Spinal cord (tissue), 9 donors: ENCODE measurements at regions not wholly inside any gene's neighbourhood (a gene's known extent, or its start where the extent isn't known, plus 50 kb on each side); places are given as distances from the start of the nearest gene placed in this dataset.

Source experiments
- DNase-seq, 6 donors: peaks; one replicate each; pipeline versions ENCODE4 v3.0.0 to v3.0.0-alpha.2; 2013 to 2015; ENCODE audit warnings: low spot score in 6 of 6, low read depth in 4 of 6
- H3K27ac ChIP-seq: one replicate; pipeline ENCODE4 v1.5.1; 2013; ENCODE audit warnings: low read depth, low read length, control low read depth
- H3K27me3 ChIP-seq: one replicate; pipeline ENCODE4 v1.6.1; 2013; ENCODE audit warnings: low read length; ENCODE audit not compliant: control insufficient read depth, insufficient read depth
- H3K36me3 ChIP-seq: one replicate; pipeline ENCODE4 v1.6.1; 2013; ENCODE audit warnings: low read length; ENCODE audit not compliant: control insufficient read depth, insufficient read depth
- H3K4me1 ChIP-seq: one replicate; pipeline ENCODE4 v1.6.1; 2013; ENCODE audit warnings: low read length; ENCODE audit not compliant: control insufficient read depth, insufficient read depth
- H3K4me3 ChIP-seq: one replicate; pipeline ENCODE4 v1.5.1; 2013; ENCODE audit warnings: low read depth, low read length, control low read depth
- H3K9me3 ChIP-seq: one replicate; pipeline ENCODE4 v1.6.1; 2013; ENCODE audit warnings: low read length; ENCODE audit not compliant: control insufficient read depth, insufficient read depth
- WGBS: methylation state at CpG from one replicate; pipeline ENCODE4 v1.1.5; 2013; ENCODE audit warnings: missing lambda C conversion rate; ENCODE audit not compliant: insufficient coverage; 5-methylcytosine and 5-hydroxymethylcytosine counted together
- donor health status: healthy.

GRCh38 chr2:151043484-151043883 lies 218.2 kb downstream of the RBM43 start:
- H3K27ac ChIP-seq, result no peak overlapping the region
- WGBS, result 81% methylated on average over 5 of the region's 5 CpGs
- no peaks in the 10 kb centered on the region for H3K9me3 ChIP-seq
- no peaks in the 10 kb centered on the region for H3K4me1 ChIP-seq
- H3K4me3 ChIP-seq, result no peak overlapping the region
- DNase-seq, result no peak
- no peaks in the 10 kb centered on the region for H3K36me3 ChIP-seq
- no peaks in the 10 kb centered on the region for H3K27me3 ChIP-seq

DNA sequence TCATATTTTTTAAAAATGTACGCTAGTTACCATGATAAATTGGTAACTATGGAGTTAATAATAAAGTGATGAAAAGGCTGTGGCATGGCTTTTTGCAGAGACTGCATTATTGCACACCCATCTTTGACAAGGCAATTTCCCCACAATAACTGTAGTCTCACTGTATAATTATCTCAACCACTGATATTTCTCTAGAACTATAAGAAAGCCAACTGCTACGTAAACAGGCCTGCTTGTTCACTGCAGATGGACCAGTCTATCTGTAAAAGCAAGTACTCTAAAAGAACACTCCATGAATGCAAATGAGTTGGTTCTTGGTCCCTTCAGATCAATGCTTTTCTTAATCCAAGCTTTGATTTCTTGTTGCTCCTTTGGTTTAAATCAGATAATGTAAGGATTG lies 218.7 kb downstream of the RBM43 start:
- H3K4me1 ChIP-seq, result no peaks in the 10 kb centered on the region

DNA sequence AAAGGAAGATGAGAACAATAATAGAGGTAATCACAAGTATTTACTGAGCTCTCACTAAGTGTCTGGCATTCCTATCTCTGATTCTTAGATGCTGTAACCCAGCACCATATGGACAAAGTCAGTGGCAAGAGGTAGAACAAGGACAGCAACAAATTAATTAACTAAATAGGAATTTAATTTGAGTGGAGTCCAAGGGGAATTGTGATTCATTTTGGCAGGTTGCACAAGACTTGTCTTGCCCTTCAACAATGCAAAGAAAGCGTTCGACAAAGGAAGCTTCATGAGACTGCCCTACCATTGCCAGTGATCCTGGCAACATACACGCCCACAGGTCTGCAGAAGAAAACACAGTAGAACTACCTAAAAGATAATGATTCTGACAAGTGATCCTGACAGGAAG lies 221.6 kb downstream of the RBM43 start:
- peak in 1 of 6 donors; percentile 15 for DNase-seq
- WGBS, result 40% methylated on average over 2 of the region's 3 CpGs
- H3K27ac ChIP-seq, result no peak overlapping the region

More for the DNA sequence above, 218.7 kb downstream of the RBM43 start:
- no peak overlapping the region for H3K4me3 ChIP-seq
- WGBS, result no CpG with 5 or more reads among the region's 2 CpGs
- peak in 2 of 6 donors; percentile 24 to 61 for DNase-seq
- no peaks in the 10 kb centered on the region for H3K36me3 ChIP-seq
- no peaks in the 10 kb centered on the region for H3K9me3 ChIP-seq
- no peak overlapping the region for H3K27ac ChIP-seq
- no peaks in the 10 kb centered on the region for H3K27me3 ChIP-seq

GRCh38 chr2:151038516-151038915 lies 223.1 kb downstream of the RBM43 start:
- Histone ChIP-seq H3K36me3 (no peaks in the 10 kb centered on the region), H3K4me3 (no peak overlapping the region), H3K4me1 (no peaks in the 10 kb centered on the region), H3K27me3 (no peaks in the 10 kb centered on the region), H3K27ac (no peak overlapping the region), H3K9me3 (no peaks in the 10 kb centered on the region)
- DNase-seq, result no peak
- 83% methylated on average over 2 of the region's 6 CpGs for WGBS

More for the DNA sequence above, 221.6 kb downstream of the RBM43 start:
- H3K36me3 ChIP-seq, result no peaks in the 10 kb centered on the region
- H3K4me3 ChIP-seq, result no peak overlapping the region
- no peaks in the 10 kb centered on the region for H3K4me1 ChIP-seq
- no peaks in the 10 kb centered on the region for H3K27me3 ChIP-seq
- no peaks in the 10 kb centered on the region for H3K9me3 ChIP-seq

DNA sequence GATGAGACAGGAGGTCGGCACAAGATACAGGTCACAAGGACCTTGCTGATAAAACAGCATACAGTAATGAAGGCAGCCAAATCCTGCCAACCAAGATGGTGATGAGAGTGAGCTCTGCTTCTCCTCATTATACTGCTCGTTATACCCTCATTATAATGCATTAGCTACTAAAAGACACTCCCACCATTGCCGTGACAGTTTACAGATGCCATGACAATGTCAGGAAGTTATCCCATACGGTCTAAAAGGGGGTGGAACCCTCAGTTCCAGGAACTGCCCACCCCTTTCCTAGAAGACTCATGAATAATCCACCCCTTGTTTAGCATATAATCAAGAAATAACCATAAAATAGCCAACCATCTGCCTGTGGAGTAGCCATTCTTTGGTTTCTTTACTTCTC lies 224.2 kb downstream of the RBM43 start:
- no peak overlapping the region for H3K4me3 ChIP-seq
- no peak for DNase-seq
- H3K36me3 ChIP-seq, result no peaks in the 10 kb centered on the region
- no peaks in the 10 kb centered on the region for H3K4me1 ChIP-seq
- WGBS, result 100% methylated on average over 1 of the region's 4 CpGs
- no peaks in the 10 kb centered on the region for H3K27me3 ChIP-seq
- H3K9me3 ChIP-seq, result no peaks in the 10 kb centered on the region
- no peak overlapping the region for H3K27ac ChIP-seq

- DNase-seq, result peak in 1 of 6 donors; percentile 81
- Histone ChIP-seq H3K9me3 (no peaks in the 10 kb centered on the region), H3K36me3 (no peaks in the 10 kb centered on the region), H3K4me1 (no peaks in the 10 kb centered on the region), H3K27ac (no peak overlapping the region), H3K27me3 (no peaks in the 10 kb centered on the region), H3K4me3 (no peak overlapping the region)
- WGBS, result no CpG with 5 or more reads among the region's 4 CpGs
These were observed 228.1 kb downstream of the RBM43 start for GRCh38 chr2:151033271-151034248.

GRCh38 chr2:151032741-151033191 lies 228.9 kb downstream of the RBM43 start:
- H3K4me1 ChIP-seq, result no peaks in the 10 kb centered on the region
- H3K27ac ChIP-seq, result no peak overlapping the region
- H3K36me3 ChIP-seq, result no peaks in the 10 kb centered on the region
- H3K9me3 ChIP-seq, result no peaks in the 10 kb centered on the region
- H3K27me3 ChIP-seq, result no peaks in the 10 kb centered on the region
- DNase-seq, result peak in 1 of 6 donors; percentile 81
- WGBS, result no CpG with 5 or more reads among the region's 2 CpGs
- no peak overlapping the region for H3K4me3 ChIP-seq

DNA sequence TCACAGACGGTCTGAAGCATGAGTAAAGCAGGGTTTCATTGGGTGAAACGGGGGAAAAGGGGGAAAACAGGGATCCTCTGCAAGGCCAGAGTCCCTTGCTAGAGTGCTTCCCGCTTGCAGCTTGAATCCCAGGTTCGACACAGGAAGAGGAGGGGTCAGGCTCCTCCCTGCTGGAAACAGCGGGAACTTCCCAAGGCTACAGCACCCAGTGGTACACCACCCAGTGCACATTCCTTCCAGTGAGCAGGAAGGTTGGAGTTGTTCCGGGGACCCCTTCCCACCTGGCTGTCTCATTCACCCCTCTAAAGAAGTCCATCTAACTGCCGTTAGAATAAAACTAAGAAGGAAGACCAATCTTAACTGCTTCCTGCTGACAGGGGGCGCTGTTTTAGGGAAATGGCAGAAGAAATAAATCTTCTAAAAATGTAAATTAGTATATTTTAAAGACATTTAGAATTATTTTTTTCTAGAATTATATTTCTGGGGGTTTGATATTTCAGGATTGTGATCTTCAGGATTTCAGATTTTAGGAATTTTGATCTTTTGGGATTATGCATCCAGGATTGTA lies 230.9 kb downstream of the RBM43 start:
- Histone ChIP-seq H3K27ac (no peak overlapping the region), H3K9me3 (no peaks in the 10 kb centered on the region), H3K27me3 (no peaks in the 10 kb centered on the region), H3K4me1 (no peaks in the 10 kb centered on the region), H3K4me3 (no peak overlapping the region), H3K36me3 (no peaks in the 10 kb centered on the region)
- DNase-seq, result no peak
- WGBS, result 94% methylated on average over 5 of the region's 8 CpGs

GRCh38 chr2:151029406-151030157 lies 232.1 kb downstream of the RBM43 start:
- 94% methylated on average over 2 of the region's 4 CpGs for WGBS
- H3K4me3 ChIP-seq, result no peak overlapping the region
- no peak for DNase-seq
- no peaks in the 10 kb centered on the region for H3K4me1 ChIP-seq
- H3K36me3 ChIP-seq, result no peaks in the 10 kb centered on the region
- H3K9me3 ChIP-seq, result no peaks in the 10 kb centered on the region
- H3K27me3 ChIP-seq, result no peaks in the 10 kb centered on the region
- H3K27ac ChIP-seq, result no peak overlapping the region
